Skeletal muscle tissue (tissue), 3 donors: ENCODE measurements at regions not wholly inside any gene's neighbourhood (a gene's known extent, or its start where the extent isn't known, plus 50 kb on each side); places are given as distances from the start of the nearest gene placed in this dataset.
"Not testable (repeated sequence)": the region's sequence is repeated elsewhere in the genome, so short reads cannot be mapped to it uniquely, and the experiment has no call there.

Source experiments
- H3K27ac ChIP-seq: one replicate; pipeline ENCODE4 v1.7.0; 2013; ENCODE audit warnings: mild to moderate bottlenecking, low read depth, low read length, inconsistent platforms
- H3K27me3 ChIP-seq, 3 donors: one replicate each; pipeline ENCODE4 v1.7.0; 2013; ENCODE audit warnings: low read length in 3 of 3; ENCODE audit not compliant: control insufficient read depth in 3 of 3, insufficient read depth in 3 of 3
- H3K36me3 ChIP-seq, 3 donors: one replicate each; pipeline ENCODE4 v1.7.0; 2013; ENCODE audit warnings: low read length in 3 of 3; ENCODE audit not compliant: control insufficient read depth in 3 of 3, insufficient read depth in 3 of 3
- H3K4me1 ChIP-seq, 3 donors: one replicate each; pipeline ENCODE4 v1.7.0; 2013; ENCODE audit warnings: low read length in 3 of 3, mild to moderate bottlenecking in 3 of 3; ENCODE audit not compliant: control insufficient read depth in 3 of 3, insufficient read depth in 3 of 3
- H3K4me3 ChIP-seq, 3 donors: one replicate each; pipeline ENCODE4 v1.7.0; 2013; ENCODE audit warnings: low read length in 3 of 3
- H3K9ac ChIP-seq, 3 donors: one replicate each; pipeline ENCODE4 v1.7.0; 2013; ENCODE audit warnings: low read length in 3 of 3, mild to moderate bottlenecking in 3 of 3, moderate library complexity in 2 of 3, low read depth in 1 of 3
- H3K9me3 ChIP-seq, 3 donors: one replicate each; pipeline ENCODE4 v1.7.0; 2013; ENCODE audit warnings: low read length in 3 of 3; ENCODE audit not compliant: control insufficient read depth in 3 of 3
- donor health status: Osteomylitis.

DNA sequence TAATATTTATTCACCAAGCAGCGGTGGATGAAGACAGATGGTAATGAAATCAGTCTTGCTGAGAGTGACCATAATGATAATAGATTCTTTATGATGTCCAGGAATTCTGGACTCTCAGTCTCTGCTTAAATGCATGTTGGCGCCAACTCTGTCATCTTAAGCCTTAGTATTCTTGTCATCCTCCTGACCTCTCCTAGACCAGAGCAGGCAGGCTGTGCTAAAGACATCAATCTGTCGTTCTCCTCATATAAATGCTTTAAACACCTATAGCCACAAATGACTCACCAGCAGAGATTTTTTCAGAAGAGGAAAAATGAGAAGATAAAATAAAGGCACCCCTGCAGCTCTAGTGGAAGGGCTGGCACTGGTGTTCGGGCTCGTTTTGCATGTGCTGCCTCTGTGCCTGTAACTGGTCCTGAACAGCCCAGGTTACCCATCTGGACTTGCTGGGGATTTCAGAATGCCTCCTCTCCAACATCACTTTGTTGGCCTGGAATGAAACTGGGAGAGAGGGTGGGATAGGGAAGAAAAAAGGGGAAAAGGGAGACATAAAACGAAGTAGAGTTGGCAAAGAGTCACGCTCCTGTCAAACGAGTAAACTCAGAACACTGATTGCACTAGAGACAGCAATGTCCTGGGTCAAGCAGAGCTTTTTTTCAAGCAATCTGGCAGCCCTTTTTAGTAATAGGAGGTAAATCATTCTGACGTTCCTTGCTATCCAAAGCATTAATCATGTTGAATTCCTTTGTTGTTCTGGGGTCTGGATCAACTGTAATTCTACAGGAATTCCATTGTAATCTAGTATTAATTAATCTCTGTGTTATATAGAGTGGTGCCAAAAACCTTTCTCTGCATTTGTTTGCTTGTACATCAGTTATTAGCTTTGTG lies 195.5 kb upstream of the CLINT1 start:
- Histone ChIP-seq H3K9me3 (no peaks in the 10 kb centered on the region), H3K27me3 (peaks cover 0 to 5% (median 0%) of the 10 kb centered on the region in 3 donors), H3K9ac (no peak overlapping the region), H3K4me3 (no peak overlapping the region), H3K4me1 (no peaks in the 10 kb centered on the region), H3K27ac (no peak overlapping the region), H3K36me3 (no peaks in the 10 kb centered on the region)

DNA sequence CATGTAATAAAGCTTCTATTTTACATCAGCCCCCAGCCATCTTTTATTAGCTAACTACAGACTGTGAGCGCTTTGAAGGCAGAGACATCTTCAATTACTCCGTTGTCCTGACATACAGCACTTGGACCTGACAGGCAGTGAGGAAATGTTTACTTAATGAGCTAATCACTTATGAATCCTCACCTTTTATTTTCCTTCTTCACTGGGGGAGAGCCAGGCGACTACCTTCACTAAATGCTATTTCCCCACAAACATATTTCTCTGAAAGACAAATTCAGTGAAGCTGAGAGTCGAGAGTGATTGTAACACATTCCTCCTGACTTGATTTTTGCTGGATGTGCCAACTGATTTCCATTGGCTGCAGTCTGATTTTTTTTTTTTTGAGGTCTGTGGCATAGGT lies 192.1 kb upstream of the CLINT1 start:
- H3K4me1 ChIP-seq, result no peaks in the 10 kb centered on the region
- H3K36me3 ChIP-seq, result no peaks in the 10 kb centered on the region
- no peak overlapping the region for H3K27ac ChIP-seq
- H3K4me3 ChIP-seq, result no peak overlapping the region
- no peaks in the 10 kb centered on the region for H3K27me3 ChIP-seq
- H3K9me3 ChIP-seq, result no peaks in the 10 kb centered on the region
- no peak overlapping the region for H3K9ac ChIP-seq

DNA sequence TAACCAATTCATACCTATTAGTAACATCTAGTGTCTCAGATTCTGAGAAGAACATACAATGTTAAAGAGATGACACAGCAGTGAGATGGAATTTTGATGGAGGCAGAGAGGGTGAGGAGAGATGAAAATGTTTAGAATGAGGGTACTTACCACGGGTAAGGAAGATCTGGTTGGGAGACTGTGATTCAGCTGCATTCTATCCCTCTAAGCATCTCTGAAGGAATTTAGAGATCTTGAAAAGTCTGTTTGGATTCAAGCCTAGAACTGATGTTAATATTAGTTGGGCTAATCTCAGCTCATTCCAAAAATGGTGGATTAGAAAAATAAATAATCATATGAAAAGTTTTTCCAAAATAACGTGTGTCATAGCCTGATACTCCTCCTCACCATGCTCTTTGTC lies 191.5 kb upstream of the CLINT1 start:
- Histone ChIP-seq H3K9me3 (no peaks in the 10 kb centered on the region), H3K4me1 (no peaks in the 10 kb centered on the region), H3K27ac (no peak overlapping the region), H3K36me3 (no peaks in the 10 kb centered on the region), H3K4me3 (no peak overlapping the region), H3K27me3 (no peaks in the 10 kb centered on the region), H3K9ac (no peak overlapping the region)

DNA sequence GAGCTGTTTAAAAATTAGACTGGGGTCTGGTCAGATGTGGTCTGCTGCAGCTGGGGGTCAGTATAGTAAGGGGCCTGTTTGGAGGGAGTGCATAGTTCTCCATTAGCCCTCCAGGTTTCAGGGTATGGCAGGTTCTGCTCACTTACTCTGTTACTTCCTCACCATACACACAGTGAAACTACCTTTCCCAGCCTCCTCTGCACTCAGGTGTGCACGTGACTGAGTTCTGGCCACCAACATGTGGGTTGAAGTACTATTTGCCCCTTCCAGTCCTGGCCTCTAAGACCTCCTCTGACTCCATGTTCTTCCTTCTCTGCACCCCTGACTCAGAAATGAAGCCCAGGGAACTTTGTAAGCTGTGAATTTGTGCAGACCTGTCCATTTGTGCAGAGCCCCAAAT lies 190.5 kb upstream of the CLINT1 start:
- no peaks in the 10 kb centered on the region for H3K36me3 ChIP-seq
- no peak overlapping the region for H3K27ac ChIP-seq
- H3K4me3 ChIP-seq, result no peak overlapping the region
- no peaks in the 10 kb centered on the region for H3K9me3 ChIP-seq
- H3K4me1 ChIP-seq, result no peaks in the 10 kb centered on the region
- H3K27me3 ChIP-seq, result no peaks in the 10 kb centered on the region
- H3K9ac ChIP-seq, result no peak overlapping the region

DNA sequence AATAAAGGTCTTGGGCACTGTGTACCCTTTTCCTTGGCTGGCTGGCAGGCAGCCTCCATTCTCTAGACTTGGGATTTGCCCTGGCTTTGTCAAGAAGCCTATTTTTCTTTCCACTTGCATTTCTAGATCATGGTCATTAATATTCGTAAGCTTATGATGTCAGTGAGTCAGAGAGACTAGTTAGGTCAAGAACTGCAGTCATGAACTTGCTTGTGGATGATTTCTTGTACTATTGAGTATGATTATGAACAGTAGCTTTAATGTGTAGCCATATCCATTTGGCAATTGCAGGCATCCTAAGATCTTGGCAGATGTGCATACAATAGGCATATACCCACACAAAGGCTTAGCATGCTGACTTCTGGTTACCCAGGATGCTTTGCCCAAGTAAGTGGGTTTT lies 186.8 kb upstream of the CLINT1 start:
- Histone ChIP-seq H3K4me1 (no peaks in the 10 kb centered on the region), H3K4me3 (no peak overlapping the region), H3K9ac (no peak overlapping the region), H3K9me3 (no peaks in the 10 kb centered on the region), H3K27me3 (no peaks in the 10 kb centered on the region), H3K27ac (no peak overlapping the region), H3K36me3 (no peaks in the 10 kb centered on the region)

DNA sequence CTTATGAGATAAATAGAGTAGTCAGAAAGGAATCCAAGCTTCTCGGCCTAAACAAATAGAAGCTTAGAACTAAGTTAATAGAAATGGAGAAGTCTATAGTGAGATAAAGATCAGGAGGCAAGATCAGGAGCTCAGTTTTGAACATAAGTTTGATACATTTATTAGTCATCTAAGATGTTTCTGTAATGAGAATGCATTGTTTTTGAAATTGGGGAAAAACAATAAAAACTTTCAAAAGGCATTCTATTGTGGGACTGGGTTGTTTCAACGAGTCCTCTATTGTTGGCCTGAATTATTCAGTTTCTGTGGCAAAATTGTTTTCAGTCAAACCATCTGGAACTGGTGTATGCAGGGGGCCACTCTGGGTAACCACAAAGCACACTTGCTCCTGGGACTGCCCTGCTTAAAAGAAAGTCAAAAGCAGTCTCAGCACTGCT lies 181.0 kb upstream of the CLINT1 start:
- Histone ChIP-seq H3K27me3 (no peaks in the 10 kb centered on the region), H3K4me1 (no peaks in the 10 kb centered on the region), H3K4me3 (no peak overlapping the region), H3K36me3 (no peaks in the 10 kb centered on the region), H3K9ac (no peak overlapping the region), H3K27ac (no peak overlapping the region), H3K9me3 (no peaks in the 10 kb centered on the region)

DNA sequence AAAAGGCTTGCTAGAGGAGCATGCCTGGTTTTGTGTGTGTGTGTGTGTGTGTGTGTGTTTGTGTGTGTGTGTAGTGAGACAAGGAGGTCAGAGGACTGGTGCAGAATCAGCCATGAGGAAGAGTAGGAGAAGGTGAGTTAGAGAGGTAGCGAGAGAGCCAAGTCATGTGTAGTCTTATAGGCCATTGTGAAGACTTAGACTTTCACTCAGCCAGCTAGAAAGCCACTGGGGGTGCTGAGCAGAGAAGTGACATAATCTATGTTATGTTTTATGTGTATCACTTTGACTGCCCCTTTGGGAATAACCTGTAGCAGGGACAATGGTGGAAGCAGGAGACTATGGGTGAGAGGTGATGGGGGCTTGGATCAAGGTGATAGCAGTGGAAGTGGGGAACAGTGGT lies 180.5 kb upstream of the CLINT1 start:
- Histone ChIP-seq H3K9ac (no peak overlapping the region), H3K4me1 (no peaks in the 10 kb centered on the region)

DNA sequence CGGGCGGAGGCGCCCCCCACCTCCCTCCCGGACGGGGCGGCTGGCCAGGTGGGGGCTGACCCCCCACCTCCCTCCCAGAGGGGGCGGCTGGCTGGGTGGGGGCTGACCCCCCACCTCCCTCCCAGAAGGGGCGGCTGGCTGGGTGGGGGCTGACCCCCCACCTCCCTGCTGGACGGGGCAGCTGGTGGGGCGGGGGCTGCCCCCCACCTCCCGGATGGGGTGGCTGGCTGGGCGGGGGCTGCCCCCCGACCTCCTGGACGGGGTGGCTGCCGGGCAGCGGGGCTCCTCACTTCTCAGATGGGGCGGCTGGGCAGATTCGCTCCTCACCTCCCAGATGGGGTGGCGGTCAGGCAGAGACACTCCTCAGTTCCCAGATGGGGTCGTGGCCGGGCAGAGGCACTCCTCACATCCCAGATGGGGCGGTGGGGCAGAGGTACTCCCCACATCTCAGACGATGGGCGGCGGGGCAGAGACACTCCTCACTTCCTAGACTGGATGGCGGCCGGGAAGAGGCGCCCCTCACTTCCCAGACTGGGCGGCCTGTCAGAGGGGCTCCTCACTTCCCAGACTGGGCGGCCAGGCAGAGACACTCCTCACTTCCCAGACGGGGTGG lies 178.1 kb upstream of the CLINT1 start:
- H3K9ac ChIP-seq, H3K36me3 ChIP-seq, H3K4me1 ChIP-seq, H3K9me3 ChIP-seq, H3K27ac ChIP-seq, H3K4me3 ChIP-seq, H3K27me3 ChIP-seq: not testable (repeated sequence)

More for the DNA sequence above, 180.5 kb upstream of the CLINT1 start:
- no peak overlapping the region for H3K27ac ChIP-seq
- H3K4me3 ChIP-seq, result no peak overlapping the region
- no peaks in the 10 kb centered on the region for H3K27me3 ChIP-seq
- no peaks in the 10 kb centered on the region for H3K9me3 ChIP-seq
- no peaks in the 10 kb centered on the region for H3K36me3 ChIP-seq

DNA sequence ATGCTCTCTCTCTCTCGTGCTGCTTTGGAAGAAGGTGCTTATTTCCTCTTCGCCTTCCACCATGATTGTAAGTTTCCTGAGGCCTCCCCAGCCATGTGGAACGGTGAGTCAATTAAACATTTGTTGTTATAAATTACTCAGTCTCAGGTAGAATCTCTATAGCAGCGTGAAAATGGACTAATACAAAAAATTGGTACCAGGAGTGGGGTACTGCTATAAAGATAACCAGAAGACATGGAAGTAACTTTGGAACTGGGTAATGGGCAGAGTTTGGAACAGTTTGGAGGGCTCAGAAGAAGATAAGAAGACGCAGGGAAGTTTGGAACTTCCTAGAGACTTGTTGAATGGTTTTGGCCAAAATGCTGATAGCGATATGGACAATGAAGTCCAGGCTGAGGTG lies 175.6 kb upstream of the CLINT1 start:
- not testable (repeated sequence) for H3K27ac ChIP-seq, H3K9ac ChIP-seq, H3K27me3 ChIP-seq, H3K9me3 ChIP-seq, H3K4me3 ChIP-seq, H3K36me3 ChIP-seq, H3K4me1 ChIP-seq

DNA sequence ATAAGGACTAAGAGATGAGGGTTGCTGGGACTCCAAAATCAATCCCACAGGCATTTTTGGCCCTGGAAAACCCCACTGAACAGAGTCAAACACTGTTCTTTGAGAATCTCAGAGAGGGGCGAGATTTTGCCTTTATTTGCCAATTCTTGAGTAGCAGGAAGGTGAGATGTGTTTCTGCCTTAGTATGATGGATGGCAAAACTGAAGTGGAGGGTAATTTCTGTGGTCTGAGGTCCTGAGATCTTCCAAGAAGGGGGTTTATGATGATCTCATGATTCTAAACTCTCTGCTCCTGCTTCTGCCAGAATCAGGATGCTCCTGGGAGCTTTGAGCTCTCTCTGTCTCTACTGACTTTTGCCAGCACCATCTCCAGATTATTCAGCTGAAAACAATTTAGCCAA lies 174.8 kb upstream of the CLINT1 start:
- Histone ChIP-seq H3K9ac (no peak overlapping the region), H3K4me3 (no peak overlapping the region), H3K9me3 (no peaks in the 10 kb centered on the region), H3K27ac (peak overlapping the region; percentile 30), H3K4me1 (no peaks in the 10 kb centered on the region), H3K27me3 (no peaks in the 10 kb centered on the region), H3K36me3 (no peaks in the 10 kb centered on the region)
